ENCODE measurements at regions not wholly inside any gene's neighbourhood (a gene's known extent, or its start where the extent isn't known, plus 50 kb on each side); places are given as distances from the start of the nearest gene placed in this dataset.

DNA sequence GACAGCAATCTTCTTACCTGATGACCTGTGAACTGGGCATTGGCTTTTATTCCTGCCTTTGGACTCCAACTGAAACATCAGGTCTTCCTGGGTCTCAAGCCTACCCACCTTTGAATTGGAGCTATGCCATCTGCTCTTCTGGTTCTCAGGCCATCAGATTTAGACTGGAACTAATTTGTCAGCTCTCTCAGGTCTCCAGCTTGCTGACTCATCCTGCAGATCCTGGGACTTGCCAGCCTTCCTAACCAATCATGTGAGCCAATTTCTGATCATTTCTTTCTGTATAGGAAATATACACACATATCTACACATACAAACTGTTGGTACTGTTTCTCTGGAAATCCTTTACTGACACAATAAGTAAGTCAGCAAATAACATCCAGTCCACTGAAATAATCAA lies 65.3 kb upstream of the TSPAN8 start:
- no peak for TF ChIP-seq CTCF (IDR thresholded peaks at IDR 0.05; ENCODE audit: low read depth, low read length, missing control alignments)
- DNase-seq (ENCODE audit: low read depth), result no peak
- no peak overlapping the region for H3K4me3 ChIP-seq (ENCODE audit: low read depth, low read length)

GRCh38 chr12:71222436-71222835 lies 64.6 kb upstream of the TSPAN8 start:
- no peak overlapping the region for H3K4me3 ChIP-seq (ENCODE audit: low read depth, low read length)
- TF ChIP-seq CTCF (IDR thresholded peaks at IDR 0.05; ENCODE audit: low read depth, low read length, missing control alignments), result no peak
- DNase-seq (ENCODE audit: low read depth), result no peak

- H3K4me3 ChIP-seq (ENCODE audit: low read depth, low read length), result no peak overlapping the region
- no peak for DNase-seq (ENCODE audit: low read depth)
- TF ChIP-seq CTCF (IDR thresholded peaks at IDR 0.05; ENCODE audit: low read depth, low read length, missing control alignments), result no peak
These were observed 62.5 kb upstream of the TSPAN8 start for GRCh38 chr12:71220260-71220659.

DNA sequence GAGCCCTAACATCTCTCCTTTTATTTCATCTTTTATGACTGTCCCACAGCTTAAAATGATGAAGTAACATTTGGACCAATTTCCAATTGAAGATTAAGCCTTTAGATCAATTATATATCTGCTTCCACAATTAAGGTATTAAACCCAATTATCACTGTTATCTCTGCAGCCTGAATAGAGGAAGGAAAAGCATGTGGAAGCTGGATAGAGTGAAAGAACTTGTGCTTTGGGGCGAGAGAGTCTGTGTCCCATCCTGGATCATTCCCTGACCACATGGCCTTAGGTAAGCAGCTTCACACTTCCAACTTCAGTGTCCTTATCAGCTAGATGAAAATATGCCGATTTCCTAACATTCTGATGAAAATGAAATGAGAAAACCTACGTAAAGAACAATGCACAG lies 61.4 kb upstream of the TSPAN8 start:
- H3K4me3 ChIP-seq (ENCODE audit: low read depth, low read length), result no peak overlapping the region
- DNase-seq (ENCODE audit: low read depth), result no peak
- no peak for TF ChIP-seq CTCF (IDR thresholded peaks at IDR 0.05; ENCODE audit: low read depth, low read length, missing control alignments)

- DNase-seq (ENCODE audit: low read depth), result no peak
- TF ChIP-seq CTCF (IDR thresholded peaks at IDR 0.05; ENCODE audit: low read depth, low read length, missing control alignments), result no peak
- H3K4me3 ChIP-seq (ENCODE audit: low read depth, low read length), result no peak overlapping the region
These were observed 60.8 kb upstream of the TSPAN8 start for GRCh38 chr12:71218616-71219015.

DNA sequence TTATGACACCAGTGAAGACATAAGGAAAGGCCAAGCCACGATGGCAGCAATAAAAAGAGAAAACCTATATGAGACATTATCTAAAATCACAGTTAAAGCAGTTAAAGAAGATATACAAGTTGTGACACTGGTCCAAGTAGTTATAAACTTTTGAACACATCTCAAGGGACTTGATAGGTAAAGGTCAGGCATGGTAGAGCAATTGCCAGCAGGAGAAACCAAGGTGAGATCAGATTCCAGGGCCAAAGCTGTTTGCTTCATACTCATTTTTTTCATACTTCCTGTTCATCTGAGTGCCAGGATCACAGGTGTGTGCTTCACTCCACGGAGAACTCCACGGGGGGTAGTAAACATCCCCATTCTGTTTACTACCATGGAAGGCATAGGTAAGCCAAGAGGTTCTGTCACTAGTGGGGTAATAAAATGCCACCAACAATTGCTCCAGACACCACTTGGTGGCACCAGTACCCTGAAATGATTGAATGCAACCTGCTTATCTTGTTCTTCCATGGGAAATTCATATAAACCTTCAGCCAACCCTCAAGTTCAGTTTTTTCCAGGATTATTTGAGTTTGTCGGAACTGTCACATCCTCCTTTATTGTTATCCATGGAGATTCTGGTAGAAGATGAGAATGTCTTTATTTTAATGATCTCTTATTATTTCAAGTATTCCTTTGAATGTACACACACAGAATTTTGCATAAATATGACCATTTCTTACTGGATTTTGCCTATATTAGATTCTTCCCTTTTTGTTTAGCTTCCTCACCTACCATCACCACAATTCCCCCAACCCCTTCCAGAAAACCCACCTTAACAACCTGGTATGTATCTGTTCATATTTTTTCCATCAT lies 59.2 kb upstream of the TSPAN8 start:
- no peak overlapping the region for H3K4me3 ChIP-seq (ENCODE audit: low read depth, low read length)
- DNase-seq (ENCODE audit: low read depth), result no peak
- peak; percentile 54 for TF ChIP-seq CTCF (IDR thresholded peaks at IDR 0.05; ENCODE audit: low read depth, low read length, missing control alignments)

Data from GM12864 (cell line).